ENCODE measurements at regions not wholly inside any gene's neighbourhood (a gene's known extent, or its start where the extent isn't known, plus 50 kb on each side); places are given as distances from the start of the nearest gene placed in this dataset.
"Not testable (repeated sequence)": the region's sequence is repeated elsewhere in the genome, so short reads cannot be mapped to it uniquely, and the experiment has no call there.

- not testable (repeated sequence) for TF ChIP-seq POLR2A, CTCF (IDR thresholded peaks at IDR 0.05)
Measured at GRCh38 chr5:179400435-179400834, 55.2 kb upstream of the ADAMTS2 start.
